Vagina (tissue), 2 donors: ENCODE measurements at regions not wholly inside any gene's neighbourhood (a gene's known extent, or its start where the extent isn't known, plus 50 kb on each side); places are given as distances from the start of the nearest gene placed in this dataset.

Experiments
- POLR2AphosphoS5 ChIP-seq, 2 donors: sonication (generic); formaldehyde crosslinking; IDR thresholded peaks; one replicate each; pipeline ENCODE4 v1.9.0; 2017; ENCODE audit warnings: antibody characterized with exemption in 2 of 2, mild to moderate bottlenecking in 2 of 2, low read depth in 1 of 2; ENCODE audit not compliant: insufficient read depth in 1 of 2
- TF ChIP-seq, protein P1 (sequence below), 3 experiments: fragments of 450-650 bp in 2 of 3; fragments of 200-600 bp in 1 of 3; sonication (generic) in 1 of 3; IDR thresholded peaks; one replicate each; pipeline ENCODE4 v1.5.1; 2017 to 2019; ENCODE audit warnings: antibody characterized with exemption in 3 of 3, mild to moderate bottlenecking in 2 of 3, moderate library complexity in 2 of 3

DNA sequence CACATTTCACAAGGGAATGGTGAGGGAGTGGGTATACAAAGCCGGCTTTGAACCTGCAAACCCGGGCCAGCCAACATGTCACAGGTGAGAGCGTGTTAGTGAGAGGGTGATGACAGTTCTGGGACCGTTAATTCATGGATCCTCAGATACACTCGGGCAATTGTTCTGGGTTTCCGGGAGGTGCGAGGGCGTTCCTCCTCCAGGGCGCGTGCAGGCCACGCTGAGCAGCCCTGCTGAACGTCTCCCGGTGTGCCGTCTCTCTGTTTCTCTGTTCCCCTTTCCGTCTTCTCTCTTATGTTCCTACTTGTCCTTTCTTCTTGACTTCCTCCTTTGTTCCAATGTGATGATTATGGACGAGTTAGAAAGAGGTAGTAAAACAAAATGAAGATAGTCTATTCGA, 130.0 kb upstream of the GMDS start:
- TF ChIP-seq, protein P1, sequence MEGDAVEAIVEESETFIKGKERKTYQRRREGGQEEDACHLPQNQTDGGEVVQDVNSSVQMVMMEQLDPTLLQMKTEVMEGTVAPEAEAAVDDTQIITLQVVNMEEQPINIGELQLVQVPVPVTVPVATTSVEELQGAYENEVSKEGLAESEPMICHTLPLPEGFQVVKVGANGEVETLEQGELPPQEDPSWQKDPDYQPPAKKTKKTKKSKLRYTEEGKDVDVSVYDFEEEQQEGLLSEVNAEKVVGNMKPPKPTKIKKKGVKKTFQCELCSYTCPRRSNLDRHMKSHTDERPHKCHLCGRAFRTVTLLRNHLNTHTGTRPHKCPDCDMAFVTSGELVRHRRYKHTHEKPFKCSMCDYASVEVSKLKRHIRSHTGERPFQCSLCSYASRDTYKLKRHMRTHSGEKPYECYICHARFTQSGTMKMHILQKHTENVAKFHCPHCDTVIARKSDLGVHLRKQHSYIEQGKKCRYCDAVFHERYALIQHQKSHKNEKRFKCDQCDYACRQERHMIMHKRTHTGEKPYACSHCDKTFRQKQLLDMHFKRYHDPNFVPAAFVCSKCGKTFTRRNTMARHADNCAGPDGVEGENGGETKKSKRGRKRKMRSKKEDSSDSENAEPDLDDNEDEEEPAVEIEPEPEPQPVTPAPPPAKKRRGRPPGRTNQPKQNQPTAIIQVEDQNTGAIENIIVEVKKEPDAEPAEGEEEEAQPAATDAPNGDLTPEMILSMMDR (IDR thresholded peaks at IDR 0.05), result no peak
- no peak for TF ChIP-seq POLR2AphosphoS5 (IDR thresholded peaks at IDR 0.05; ENCODE audit: insufficient read depth in 1 of 2, low read depth in 1 of 2)
